A549 (cell line): ENCODE measurements at regions not wholly inside any gene's neighbourhood (a gene's known extent, or its start where the extent isn't known, plus 50 kb on each side); places are given as distances from the start of the nearest gene placed in this dataset.

Source experiments
- EP300 ChIP-seq, 2 experiments: fragments of >200 bp; sonication (Bioruptor Twin); formaldehyde crosslinking; IDR thresholded peaks; 2 replicates in 1 of 2; 3 replicates in 1 of 2; pipeline ENCODE4 v1.6.1; 2016 to 2017
- HDAC2 ChIP-seq: fragments of 200-600 bp; sonication (generic); IDR thresholded peaks from 2 replicates; pipeline ENCODE4 v1.6.1; 2016
- KDM1A ChIP-seq: fragments of 200-600 bp; sonication (generic); IDR thresholded peaks from 2 replicates; pipeline ENCODE4 v1.6.1; 2016; ENCODE audit warnings: low read depth, mild to moderate bottlenecking
- MYC ChIP-seq: IDR thresholded peaks from 2 replicates; pipeline ENCODE4 v1.6.1; 2012; ENCODE audit warnings: mild to moderate bottlenecking, inconsistent platforms, low read length, improper control_type of control experiment, borderline replicate concordance
- PBX3 ChIP-seq: IDR thresholded peaks from 2 replicates; pipeline ENCODE4 v1.6.1; 2012
- POLR2A ChIP-seq: IDR thresholded peaks from 2 replicates; pipeline ENCODE4 v1.6.1; 2012; ENCODE audit warnings: mild to moderate bottlenecking, low read length
- RFX5 ChIP-seq: fragments of 450-650 bp; IDR thresholded peaks from 2 replicates; pipeline ENCODE4 v1.7.1; 2014; ENCODE audit warnings: antibody characterized with exemption, mild to moderate bottlenecking, moderate library complexity
- RNF2 ChIP-seq: fragments of 200-600 bp; sonication (generic); IDR thresholded peaks from 2 replicates; pipeline ENCODE4 v1.6.1; 2016; ENCODE audit warnings: low read depth, mild to moderate bottlenecking, antibody characterized with exemption, moderate library complexity, borderline replicate concordance
- TF ChIP-seq, protein P1 (sequence below): fragments of >200 bp; sonication (Bioruptor Twin); formaldehyde crosslinking; IDR thresholded peaks from 3 replicates; pipeline ENCODE4 v1.5.1; 2016
- TF ChIP-seq, protein P2 (sequence below): fragments of 450-650 bp; IDR thresholded peaks from 2 replicates; pipeline ENCODE4 v1.6.1; 2014; ENCODE audit warnings: antibody characterized with exemption

DNA sequence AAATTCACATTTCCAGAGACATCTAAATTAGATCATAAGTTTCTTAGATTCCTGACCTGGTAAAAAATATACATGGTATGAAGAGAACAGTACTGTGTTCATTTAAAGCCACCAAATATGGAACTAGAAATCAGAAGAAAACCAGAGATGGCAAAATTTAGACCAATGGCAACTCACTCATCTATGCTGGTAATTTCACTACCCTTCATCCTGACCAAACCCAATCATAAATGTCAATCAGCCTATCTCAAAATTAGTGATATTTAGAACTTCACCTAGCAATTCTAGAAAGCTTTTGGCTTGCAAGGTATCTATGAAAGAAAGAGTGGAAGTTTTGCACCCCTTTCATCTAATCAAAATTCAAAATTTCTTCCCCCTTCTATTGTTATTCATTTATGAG, 107.7 kb downstream of the NIBAN1 start:
- TF ChIP-seq EP300 (IDR thresholded peaks at IDR 0.05) (no peak), POLR2A (no peak), HDAC2 (no peak), RNF2 (no peak), MYC (no peak), PBX3 (no peak), RFX5 (no peak), KDM1A (no peak)
- TF ChIP-seq, protein P1, sequence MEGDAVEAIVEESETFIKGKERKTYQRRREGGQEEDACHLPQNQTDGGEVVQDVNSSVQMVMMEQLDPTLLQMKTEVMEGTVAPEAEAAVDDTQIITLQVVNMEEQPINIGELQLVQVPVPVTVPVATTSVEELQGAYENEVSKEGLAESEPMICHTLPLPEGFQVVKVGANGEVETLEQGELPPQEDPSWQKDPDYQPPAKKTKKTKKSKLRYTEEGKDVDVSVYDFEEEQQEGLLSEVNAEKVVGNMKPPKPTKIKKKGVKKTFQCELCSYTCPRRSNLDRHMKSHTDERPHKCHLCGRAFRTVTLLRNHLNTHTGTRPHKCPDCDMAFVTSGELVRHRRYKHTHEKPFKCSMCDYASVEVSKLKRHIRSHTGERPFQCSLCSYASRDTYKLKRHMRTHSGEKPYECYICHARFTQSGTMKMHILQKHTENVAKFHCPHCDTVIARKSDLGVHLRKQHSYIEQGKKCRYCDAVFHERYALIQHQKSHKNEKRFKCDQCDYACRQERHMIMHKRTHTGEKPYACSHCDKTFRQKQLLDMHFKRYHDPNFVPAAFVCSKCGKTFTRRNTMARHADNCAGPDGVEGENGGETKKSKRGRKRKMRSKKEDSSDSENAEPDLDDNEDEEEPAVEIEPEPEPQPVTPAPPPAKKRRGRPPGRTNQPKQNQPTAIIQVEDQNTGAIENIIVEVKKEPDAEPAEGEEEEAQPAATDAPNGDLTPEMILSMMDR = no peak
- TF ChIP-seq, protein P2, sequence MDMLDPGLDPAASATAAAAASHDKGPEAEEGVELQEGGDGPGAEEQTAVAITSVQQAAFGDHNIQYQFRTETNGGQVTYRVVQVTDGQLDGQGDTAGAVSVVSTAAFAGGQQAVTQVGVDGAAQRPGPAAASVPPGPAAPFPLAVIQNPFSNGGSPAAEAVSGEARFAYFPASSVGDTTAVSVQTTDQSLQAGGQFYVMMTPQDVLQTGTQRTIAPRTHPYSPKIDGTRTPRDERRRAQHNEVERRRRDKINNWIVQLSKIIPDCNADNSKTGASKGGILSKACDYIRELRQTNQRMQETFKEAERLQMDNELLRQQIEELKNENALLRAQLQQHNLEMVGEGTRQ = no peak
